Gastroesophageal sphincter (tissue), 4 donors: ENCODE measurements at regions not wholly inside any gene's neighbourhood (a gene's known extent, or its start where the extent isn't known, plus 50 kb on each side); places are given as distances from the start of the nearest gene placed in this dataset.

Experiments used
- ATAC-seq: fragments of 150-250 bp; one replicate; pipeline ENCODE4 v1.9.1; 2016; ENCODE audit warnings: mild to moderate bottlenecking, moderate library complexity
- H3K27ac ChIP-seq, 4 donors: fragments of 200-600 bp; sonication (generic) in 3 of 4; 1 replicate in 3 of 4; 2 replicates in 1 of 4; pipeline ENCODE4 v1.5.1; 2016 to 2019
- H3K27me3 ChIP-seq: fragments of 200-600 bp; sonication (generic); one replicate; pipeline ENCODE4 v1.5.1; 2019
- H3K36me3 ChIP-seq, 2 donors: fragments of 200-600 bp; sonication (generic); one replicate each; pipeline ENCODE4 v1.5.1; 2019; ENCODE audit warnings: control low read depth in 1 of 2
- H3K4me1 ChIP-seq, 3 donors: fragments of 200-600 bp; sonication (generic); 1 replicate in 2 of 3; 2 replicates in 1 of 3; pipeline ENCODE4 v1.5.1; 2016 to 2019; ENCODE audit warnings: control low read depth in 2 of 3
- H3K4me3 ChIP-seq, 2 donors: fragments of 200-600 bp; sonication (generic); one replicate each; pipeline ENCODE4 v1.5.1; 2019; ENCODE audit warnings: mild to moderate bottlenecking in 1 of 2, moderate library complexity in 1 of 2
- H3K9me3 ChIP-seq, 3 donors: fragments of 200-600 bp; sonication (generic); one replicate each; pipeline ENCODE4 v1.5.1; 2017 to 2019; ENCODE audit warnings: control low read depth in 2 of 3
- CTCF ChIP-seq, 4 experiments: fragments of 200-600 bp in 2 of 4; fragments of 450-650 bp in 2 of 4; sonication (generic) in 1 of 4; IDR thresholded peaks; one replicate each; pipeline ENCODE4 v1.5.1; 2017 to 2019; ENCODE audit warnings: antibody characterized with exemption in 4 of 4, mild to moderate bottlenecking in 2 of 4, moderate library complexity in 2 of 4
- EP300 ChIP-seq: sonication (generic); formaldehyde crosslinking; IDR thresholded peaks from one replicate; pipeline ENCODE4 v1.6.1; 2017; ENCODE audit warnings: antibody characterized with exemption, mild to moderate bottlenecking
- POLR2A ChIP-seq, 2 donors: fragments of 450-650 bp; IDR thresholded peaks; one replicate each; pipeline ENCODE4 v1.6.1; 2017; ENCODE audit warnings: antibody characterized with exemption in 2 of 2, mild to moderate bottlenecking in 2 of 2, moderate library complexity in 1 of 2
- POLR2AphosphoS5 ChIP-seq: sonication (generic); formaldehyde crosslinking; IDR thresholded peaks from one replicate; pipeline ENCODE4 v1.6.1; 2017; ENCODE audit warnings: antibody characterized with exemption
- WGBS, 2 donors: methylation state at CpG; one replicate each; pipeline ENCODE4 v1.1.5; 2018; ENCODE audit warnings: low coverage in 1 of 2; 5-methylcytosine and 5-hydroxymethylcytosine counted together

GRCh38 chr5:166369807-166370206, 1921.6 kb upstream of the WWC1 start:
- 22 to 59% methylated on average over 2 of the region's 2 CpGs for WGBS, 2 donors
- Histone ChIP-seq H3K27ac (no peak overlapping the region), H3K27me3 (no peaks in the 10 kb centered on the region), H3K4me1 (no peaks in the 10 kb centered on the region), H3K36me3 (no peaks in the 10 kb centered on the region), H3K9me3 (no peaks in the 10 kb centered on the region), H3K4me3 (no peak overlapping the region)
- no peak for TF ChIP-seq EP300
- TF ChIP-seq CTCF (IDR thresholded peaks at IDR 0.05) = no peak
- no peak for TF ChIP-seq POLR2AphosphoS5
- TF ChIP-seq POLR2A (IDR thresholded peaks at IDR 0.05) = no peak
- no peak for ATAC-seq

- H3K27me3 ChIP-seq = no peaks in the 10 kb centered on the region
- peak overlapping the region in 1 of 2 donors; percentile 21 for H3K4me3 ChIP-seq
- H3K27ac ChIP-seq = no peak overlapping the region
- 71 to 75% methylated on average over 6 of the region's 6 CpGs for whole genome bisulfite sequencing, 2 donors
- no peaks in the 10 kb centered on the region for H3K9me3 ChIP-seq
- no peaks in the 10 kb centered on the region for H3K4me1 ChIP-seq
- no peak for ATAC-seq
- TF ChIP-seq CTCF (IDR thresholded peaks at IDR 0.05) (no peak), EP300 (no peak), POLR2AphosphoS5 (no peak), POLR2A (IDR thresholded peaks at IDR 0.05) (no peak)
- H3K36me3 ChIP-seq = no peaks in the 10 kb centered on the region
Measured at GRCh38 chr5:166370928-166371690, 1920.3 kb upstream of the WWC1 start.

- no peak overlapping the region for H3K27ac ChIP-seq
- 82 to 88% methylated on average over 1 to 2 of the region's 2 CpGs for WGBS, 2 donors
Measured at GRCh38 chr5:166373817-166374216, 1917.6 kb upstream of the WWC1 start.

GRCh38 chr5:166377756-166378155, 1913.7 kb upstream of the WWC1 start:
- 65 to 75% methylated on average over 5 of the region's 6 CpGs for WGBS, 2 donors
- no peaks in the 10 kb centered on the region for H3K4me1 ChIP-seq
- ATAC-seq = no peak
- no peaks in the 10 kb centered on the region for H3K27me3 ChIP-seq
- no peak overlapping the region for H3K27ac ChIP-seq
- no peaks in the 10 kb centered on the region for H3K36me3 ChIP-seq
- no peak overlapping the region for H3K4me3 ChIP-seq
- no peak for TF ChIP-seq POLR2AphosphoS5
- TF ChIP-seq EP300 = no peak
- no peak for TF ChIP-seq POLR2A (IDR thresholded peaks at IDR 0.05)
- TF ChIP-seq CTCF (IDR thresholded peaks at IDR 0.05) = no peak
- H3K9me3 ChIP-seq = peaks cover 0 to 10% (median 0%) of the 10 kb centered on the region in 3 donors

More at GRCh38 chr5:166373817-166374216, 1917.6 kb upstream of the WWC1 start:
- H3K4me3 ChIP-seq = no peak overlapping the region
- TF ChIP-seq POLR2A (IDR thresholded peaks at IDR 0.05) (no peak), POLR2AphosphoS5 (no peak), EP300 (no peak), CTCF (IDR thresholded peaks at IDR 0.05) (no peak)
- no peak for ATAC-seq
- H3K4me1 ChIP-seq = no peaks in the 10 kb centered on the region
- H3K9me3 ChIP-seq = no peaks in the 10 kb centered on the region
- no peaks in the 10 kb centered on the region for H3K27me3 ChIP-seq
- H3K36me3 ChIP-seq = no peaks in the 10 kb centered on the region

- peaks cover 0 to 10% (median 0%) of the 10 kb centered on the region in 3 donors for H3K9me3 ChIP-seq
- no peak for ATAC-seq
- no peak overlapping the region for H3K27ac ChIP-seq
- H3K27me3 ChIP-seq = no peaks in the 10 kb centered on the region
- WGBS, 2 donors = 80 to 100% methylated on average over 1 to 2 of the region's 11 CpGs
- H3K4me1 ChIP-seq = no peaks in the 10 kb centered on the region
- H3K4me3 ChIP-seq = no peak overlapping the region
- H3K36me3 ChIP-seq = no peaks in the 10 kb centered on the region
- TF ChIP-seq POLR2AphosphoS5 (no peak), POLR2A (IDR thresholded peaks at IDR 0.05) (no peak), CTCF (IDR thresholded peaks at IDR 0.05) (no peak)
Measured at GRCh38 chr5:166379517-166379916, 1911.9 kb upstream of the WWC1 start.
